ENCODE measurements at regions not wholly inside any gene's neighbourhood (a gene's known extent, or its start where the extent isn't known, plus 50 kb on each side); places are given as distances from the start of the nearest gene placed in this dataset.

DNA sequence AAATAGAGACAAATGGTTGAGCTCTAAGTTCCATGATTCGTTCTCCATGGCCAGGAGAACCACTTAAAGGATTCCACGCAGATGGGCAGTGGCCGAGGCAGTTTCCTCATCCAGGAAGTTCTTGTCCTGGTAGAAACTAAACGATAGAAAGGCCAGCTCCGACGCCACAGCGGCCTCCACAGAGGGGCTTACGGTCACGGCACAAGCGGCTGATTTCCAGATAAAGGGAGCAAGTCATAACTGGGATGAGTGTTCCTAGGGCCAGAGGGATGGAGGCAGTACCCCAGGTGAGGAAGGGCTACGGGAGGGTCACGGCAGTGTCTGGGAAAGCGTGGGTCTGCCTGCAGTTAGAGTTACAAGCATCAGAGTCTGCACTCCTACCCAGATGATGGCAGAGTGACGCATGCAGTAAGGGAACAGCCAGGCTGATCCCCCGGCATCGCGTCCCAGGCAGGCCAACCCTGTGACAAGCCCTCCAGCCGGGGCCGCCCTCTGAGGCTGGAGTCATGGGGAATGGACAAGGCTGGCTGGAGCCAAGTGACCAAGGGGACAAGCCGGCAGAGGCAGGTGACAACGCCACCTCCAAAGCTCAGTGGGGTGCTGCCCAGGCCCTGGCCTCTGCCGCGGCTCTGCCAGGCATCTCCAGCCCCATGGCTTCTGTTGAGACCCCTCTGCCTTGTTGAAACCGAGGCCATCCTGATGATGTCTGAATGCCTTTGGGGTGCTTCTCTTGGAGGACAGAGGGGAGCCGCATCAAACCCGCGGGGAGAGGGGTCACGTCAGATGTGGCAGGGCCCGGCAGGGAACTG lies 475.1 kb downstream of the BRD1 start:
- TF ChIP-seq, protein P1, sequence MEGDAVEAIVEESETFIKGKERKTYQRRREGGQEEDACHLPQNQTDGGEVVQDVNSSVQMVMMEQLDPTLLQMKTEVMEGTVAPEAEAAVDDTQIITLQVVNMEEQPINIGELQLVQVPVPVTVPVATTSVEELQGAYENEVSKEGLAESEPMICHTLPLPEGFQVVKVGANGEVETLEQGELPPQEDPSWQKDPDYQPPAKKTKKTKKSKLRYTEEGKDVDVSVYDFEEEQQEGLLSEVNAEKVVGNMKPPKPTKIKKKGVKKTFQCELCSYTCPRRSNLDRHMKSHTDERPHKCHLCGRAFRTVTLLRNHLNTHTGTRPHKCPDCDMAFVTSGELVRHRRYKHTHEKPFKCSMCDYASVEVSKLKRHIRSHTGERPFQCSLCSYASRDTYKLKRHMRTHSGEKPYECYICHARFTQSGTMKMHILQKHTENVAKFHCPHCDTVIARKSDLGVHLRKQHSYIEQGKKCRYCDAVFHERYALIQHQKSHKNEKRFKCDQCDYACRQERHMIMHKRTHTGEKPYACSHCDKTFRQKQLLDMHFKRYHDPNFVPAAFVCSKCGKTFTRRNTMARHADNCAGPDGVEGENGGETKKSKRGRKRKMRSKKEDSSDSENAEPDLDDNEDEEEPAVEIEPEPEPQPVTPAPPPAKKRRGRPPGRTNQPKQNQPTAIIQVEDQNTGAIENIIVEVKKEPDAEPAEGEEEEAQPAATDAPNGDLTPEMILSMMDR (IDR thresholded peaks at IDR 0.05; ENCODE audit: low read depth, low read length, missing control alignments) = no peak
- no peak for DNase-seq (ENCODE audit: extremely low read depth, low read depth)
- H3K4me3 ChIP-seq (replicated peaks; ENCODE audit: low read depth, low read length) = no peak overlapping the region

DNA sequence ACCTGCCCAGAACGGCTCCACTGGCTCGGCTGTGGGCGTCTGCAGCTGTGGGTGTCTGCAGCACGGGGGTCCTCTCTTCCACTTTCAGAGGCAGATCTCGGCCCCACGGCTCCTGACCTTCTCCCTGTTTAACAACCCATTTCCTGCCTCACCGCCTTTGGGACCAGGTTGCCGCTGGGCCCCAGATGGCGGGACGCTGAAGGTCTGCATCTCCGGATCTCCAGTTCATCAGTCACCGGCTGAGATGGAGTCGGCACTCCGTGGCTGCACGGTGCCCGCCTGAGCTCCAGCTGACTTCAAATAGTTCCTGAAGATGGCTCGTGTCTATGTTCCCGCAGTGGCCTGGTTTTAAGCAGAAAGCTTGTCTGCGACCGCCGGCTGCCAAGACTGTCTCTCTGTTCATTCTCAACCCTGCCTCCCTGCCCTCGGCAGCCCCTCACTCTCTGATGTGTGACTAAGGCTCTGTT lies 475.9 kb downstream of the BRD1 start:
- TF ChIP-seq, protein P1 (IDR thresholded peaks at IDR 0.05; ENCODE audit: low read depth, low read length, missing control alignments) = no peak
- no peak overlapping the region for H3K4me3 ChIP-seq (replicated peaks; ENCODE audit: low read depth, low read length)
- no peak for DNase-seq (ENCODE audit: extremely low read depth, low read depth)

DNA sequence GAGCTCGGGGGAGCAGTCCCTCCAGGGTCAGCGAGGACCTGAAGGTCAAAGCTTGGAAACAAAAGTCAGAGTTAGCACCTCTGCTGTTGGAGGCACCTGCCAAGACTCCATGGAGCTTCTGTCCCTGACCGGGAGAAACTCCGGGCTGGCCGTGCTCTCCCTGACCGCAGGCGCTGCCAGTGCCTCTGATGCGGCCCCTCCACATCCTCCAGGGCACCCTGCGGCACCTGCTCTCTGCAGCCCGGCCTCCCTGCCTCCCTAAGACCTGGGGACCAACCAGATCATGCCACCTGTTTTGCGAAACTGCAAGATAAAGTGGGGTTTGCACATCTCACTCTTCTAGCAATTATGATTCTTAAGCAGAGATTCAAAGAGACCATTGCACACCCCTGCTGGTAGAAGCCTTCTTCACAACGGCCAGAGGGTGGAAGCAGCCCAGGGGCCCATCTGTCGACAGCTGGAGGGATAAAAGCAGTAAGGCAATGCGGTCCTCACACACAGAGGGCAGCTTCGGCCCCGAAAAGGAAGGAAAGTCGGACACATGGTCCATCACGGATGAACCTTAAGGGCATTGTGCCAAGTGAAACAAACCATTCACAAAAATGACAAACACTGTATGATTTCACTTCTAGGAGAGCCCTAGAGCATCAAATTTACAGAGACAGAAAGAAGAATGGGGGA lies 477.1 kb downstream of the BRD1 start:
- TF ChIP-seq, protein P1 (IDR thresholded peaks at IDR 0.05; ENCODE audit: low read depth, low read length, missing control alignments) = no peak
- no peak overlapping the region for H3K4me3 ChIP-seq (replicated peaks; ENCODE audit: low read depth, low read length)
- no peak for DNase-seq (ENCODE audit: extremely low read depth, low read depth)

DNA sequence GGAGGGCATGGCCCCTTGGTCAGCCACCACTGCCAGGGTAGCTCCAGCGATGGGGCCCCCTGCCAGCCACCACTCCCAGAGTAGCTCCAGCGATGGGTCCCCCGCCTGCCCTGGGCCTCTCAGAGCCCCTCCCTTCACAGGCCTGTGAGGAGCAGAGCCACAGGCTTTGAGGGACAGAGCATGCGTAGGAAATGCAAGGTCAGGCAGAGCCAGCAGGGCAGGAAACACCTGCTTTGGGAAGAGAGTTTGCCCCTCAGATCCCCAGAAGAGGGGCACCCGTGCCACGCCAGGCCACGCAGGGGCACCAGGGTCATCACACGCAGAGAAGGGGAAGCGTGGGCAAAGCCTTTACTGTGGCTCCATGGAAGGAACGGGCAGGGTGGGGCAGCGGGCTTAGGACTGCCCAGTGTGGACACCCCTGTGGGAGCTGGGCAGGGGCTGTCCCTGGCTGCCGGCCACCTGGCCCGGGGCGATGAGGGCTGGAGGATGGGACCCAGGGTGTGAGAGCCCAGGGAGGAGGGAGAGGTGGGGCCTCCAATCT lies 477.8 kb downstream of the BRD1 start:
- no peak overlapping the region for H3K4me3 ChIP-seq (replicated peaks; ENCODE audit: low read depth, low read length)
- TF ChIP-seq, protein P1 (IDR thresholded peaks at IDR 0.05; ENCODE audit: low read depth, low read length, missing control alignments) = no peak
- no peak for DNase-seq (ENCODE audit: extremely low read depth, low read depth)

DNA sequence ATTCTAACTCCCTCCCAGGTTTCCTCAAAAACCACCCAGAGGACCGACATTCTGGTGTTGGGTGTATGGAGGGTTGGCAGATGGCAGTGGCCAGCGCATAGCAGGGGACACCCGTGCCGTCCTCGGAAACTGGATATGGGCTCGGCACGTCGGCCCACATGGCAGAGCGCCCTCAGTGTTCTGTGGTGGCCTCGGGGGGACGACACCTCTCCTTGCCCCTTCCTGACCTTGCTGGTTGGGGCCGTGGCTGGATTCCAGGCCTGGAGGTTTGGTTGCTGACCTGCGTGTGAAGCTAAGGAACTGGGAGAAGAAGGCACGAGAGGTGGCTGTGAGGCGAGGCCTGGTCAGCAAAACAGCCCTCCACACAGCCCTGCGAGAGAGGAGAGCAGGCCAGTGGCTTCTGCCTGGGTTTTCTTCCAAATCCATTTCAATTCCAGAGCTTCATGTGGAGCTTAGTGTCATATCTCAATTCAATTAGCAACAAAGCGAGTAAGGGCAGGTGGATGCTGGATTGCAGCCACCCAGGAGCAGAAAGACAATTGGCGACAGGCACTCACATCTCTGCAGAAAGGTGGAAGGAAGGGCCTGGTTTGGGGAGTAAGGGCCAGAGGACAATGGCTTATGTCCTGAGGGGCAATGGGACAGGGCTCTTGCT lies 478.4 kb downstream of the BRD1 start:
- TF ChIP-seq, protein P1 (IDR thresholded peaks at IDR 0.05; ENCODE audit: low read depth, low read length, missing control alignments) = no peak
- DNase-seq (ENCODE audit: extremely low read depth, low read depth) = no peak
- H3K4me3 ChIP-seq (replicated peaks; ENCODE audit: low read depth, low read length) = no peak overlapping the region

DNA sequence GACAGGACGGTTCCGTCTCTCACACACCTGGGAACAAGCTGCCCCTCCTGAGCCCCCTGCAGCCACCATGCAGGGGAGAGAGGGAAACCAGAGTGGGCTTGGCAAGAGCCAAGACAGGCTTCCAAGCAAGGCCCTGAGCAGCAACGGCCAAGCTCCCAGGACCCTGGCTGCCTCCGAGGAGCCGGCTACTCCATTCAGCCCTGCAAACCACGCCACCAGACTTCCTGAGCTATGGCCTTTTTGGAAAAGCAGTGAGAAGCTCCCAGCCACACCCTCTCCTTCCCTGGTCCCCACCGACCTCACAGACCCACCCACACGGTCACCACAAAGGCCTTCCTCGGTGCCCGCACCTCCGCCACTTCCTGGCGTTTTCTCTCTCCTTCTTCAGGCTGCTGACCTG lies 479.0 kb downstream of the BRD1 start:
- no peak for DNase-seq (ENCODE audit: extremely low read depth, low read depth)
- H3K4me3 ChIP-seq (replicated peaks; ENCODE audit: low read depth, low read length) = no peak overlapping the region
- TF ChIP-seq, protein P1 (IDR thresholded peaks at IDR 0.05; ENCODE audit: low read depth, low read length, missing control alignments) = no peak
